RWPE1 (cell line): ENCODE measurements at regions not wholly inside any gene's neighbourhood (a gene's known extent, or its start where the extent isn't known, plus 50 kb on each side); places are given as distances from the start of the nearest gene placed in this dataset.

Experiments
- CTCF ChIA-PET: fragments of 350-600 bp; sonication (Branson Sonifier 250); formaldehyde crosslinking; extraction: SDS; loops from one replicate; lab custom pipeline; 2021; lab: Yijun Ruan, JAX
- POLR2A ChIA-PET: fragments of 400-600 bp; formaldehyde crosslinking; extraction: SDS; loops from one replicate; lab custom pipeline; 2020; ENCODE audit warnings: antibody characterized with exemption; ENCODE audit not compliant: low non-redundant PET; lab: Yijun Ruan, JAX
- DNase-seq: peaks from one replicate; pipeline ENCODE4 v3.0.0; 2012; ENCODE audit warnings: low spot score
- H3K27ac ChIP-seq: fragments of 450-650 bp; 2 replicates; pipeline ENCODE4 v1.5.1; 2017
- CTCF ChIP-seq: fragments of 450-650 bp; conservative IDR thresholded peaks from 2 replicates; pipeline ENCODE4 v1.5.1; 2017; ENCODE audit warnings: low read depth, mild to moderate bottlenecking

- DNase-seq, result no peak
- TF ChIP-seq CTCF, result no peak
- ChIA-PET CTCF (no interaction called here), POLR2A (no interaction called here)
- H3K27ac ChIP-seq, result no peak overlapping the region
These were observed 365.2 kb downstream of the AKAIN1 start for GRCh38 chr18:4831791-4832375.

- TF ChIP-seq CTCF, result no peak
- CTCF ChIA-PET, result no interaction called here
These were observed 365.9 kb downstream of the AKAIN1 start for GRCh38 chr18:4831127-4831526.

GRCh38 chr18:4823091-4823490, 368.0 kb upstream of the DLGAP1 start:
- CTCF ChIA-PET, result no interaction called here
- TF ChIP-seq CTCF, result no peak

More at GRCh38 chr18:4831127-4831526, 365.9 kb downstream of the AKAIN1 start:
- no peak overlapping the region for H3K27ac ChIP-seq
- DNase-seq, result no peak
- POLR2A ChIA-PET, result no interaction called here

GRCh38 chr18:4821801-4822200, 366.7 kb upstream of the DLGAP1 start:
- CTCF ChIA-PET, result interaction anchor here (0.6 kb wide), 1 partner anchor 52 kb away, joined by 6 read pairs; no protein-coding TSS in a partner anchor
- DNase-seq, result no peak
- H3K27ac ChIP-seq, result no peak overlapping the region
- TF ChIP-seq CTCF, result no peak
- POLR2A ChIA-PET, result no interaction called here

More at GRCh38 chr18:4823091-4823490, 368.0 kb upstream of the DLGAP1 start:
- no peak for DNase-seq
- POLR2A ChIA-PET, result no interaction called here
- no peak overlapping the region for H3K27ac ChIP-seq

GRCh38 chr18:4817665-4818064, 362.6 kb upstream of the DLGAP1 start:
- no peak for TF ChIP-seq CTCF
- POLR2A ChIA-PET, result interaction anchor here (0.6 kb wide), 1 partner anchor 426 kb away, joined by 3 read pairs; no protein-coding TSS in a partner anchor

GRCh38 chr18:4813708-4814107, 358.6 kb upstream of the DLGAP1 start:
- TF ChIP-seq CTCF, result no peak
- no peak overlapping the region for H3K27ac ChIP-seq
- DNase-seq, result no peak
- CTCF ChIA-PET, result interaction anchor here (0.7 kb wide), 1 partner anchor 74 kb away, joined by 4 read pairs; no protein-coding TSS in a partner anchor
- POLR2A ChIA-PET, result no interaction called here

More at GRCh38 chr18:4817665-4818064, 362.6 kb upstream of the DLGAP1 start:
- CTCF ChIA-PET, result no interaction called here
- H3K27ac ChIP-seq, result no peak overlapping the region
- no peak for DNase-seq
